ENCODE measurements at regions not wholly inside any gene's neighbourhood (a gene's known extent, or its start where the extent isn't known, plus 50 kb on each side); places are given as distances from the start of the nearest gene placed in this dataset.
"Not testable (repeated sequence)": the region's sequence is repeated elsewhere in the genome, so short reads cannot be mapped to it uniquely, and the experiment has no call there.

DNA sequence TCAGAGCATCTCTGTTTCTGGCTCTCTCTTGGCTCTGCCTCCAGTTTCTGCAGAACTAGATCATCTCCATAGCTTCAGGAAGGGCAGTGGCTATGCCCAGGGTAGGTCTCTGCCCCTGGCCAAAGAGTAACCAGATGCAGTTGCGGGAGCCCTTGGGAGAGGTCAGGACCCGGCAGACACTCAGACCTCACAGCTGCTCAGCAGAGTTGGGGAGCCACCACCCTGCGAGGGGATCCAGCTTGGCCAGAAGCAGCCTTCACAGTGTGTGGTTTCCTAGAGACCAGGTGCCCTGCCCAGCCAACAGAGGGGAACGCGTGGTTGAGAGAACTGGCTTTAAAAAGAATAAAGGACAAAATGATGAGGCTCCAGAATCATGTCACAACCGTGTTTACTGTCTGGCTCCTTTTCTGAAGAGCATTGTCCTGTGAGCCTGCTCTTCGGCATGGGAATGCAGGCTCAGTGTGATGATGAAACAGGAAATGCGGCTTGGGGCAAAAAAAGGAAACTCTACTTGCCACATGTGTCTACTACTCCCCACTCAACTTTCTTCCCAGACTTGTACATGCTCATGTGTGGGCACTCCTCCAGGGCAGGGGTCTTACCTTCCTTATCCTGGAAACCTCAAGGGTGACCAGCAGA is 243.1 kb downstream of the INHBA start:
- DNase-seq: no peak

- DNase-seq: no peak
These were observed 243.7 kb downstream of the INHBA start for GRCh38 chr7:41459183-41459582.

- DNase-seq: no peak
These were observed 245.0 kb downstream of the INHBA start for GRCh38 chr7:41457832-41458437.

- no peak for DNase-seq
These were observed 251.1 kb downstream of the INHBA start for GRCh38 chr7:41451826-41452225.

GRCh38 chr7:41449694-41450093 is 253.2 kb downstream of the INHBA start:
- DNase-seq: no peak

DNA sequence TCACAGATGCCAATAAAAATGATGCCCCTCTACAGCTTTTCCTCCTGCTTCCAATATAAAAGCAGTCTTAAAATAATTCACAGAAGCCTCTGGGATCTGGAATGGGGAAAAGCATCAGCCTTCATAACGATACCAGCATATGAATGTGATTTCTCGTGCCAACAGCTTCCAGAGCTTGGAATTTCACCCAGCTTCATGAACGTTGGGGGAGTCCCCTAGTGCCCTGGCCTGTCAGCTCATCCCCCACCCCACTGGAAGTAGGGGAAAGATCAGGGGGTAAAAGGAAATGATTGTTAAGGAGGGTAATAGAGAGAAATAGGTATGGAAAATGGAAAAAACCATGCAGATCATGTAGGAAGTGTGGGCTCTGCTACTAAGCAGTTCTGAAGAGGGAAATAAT is 253.6 kb downstream of the INHBA start:
- DNase-seq: no peak

GRCh38 chr7:41448104-41448503 is 254.8 kb downstream of the INHBA start:
- no peak for DNase-seq

DNA sequence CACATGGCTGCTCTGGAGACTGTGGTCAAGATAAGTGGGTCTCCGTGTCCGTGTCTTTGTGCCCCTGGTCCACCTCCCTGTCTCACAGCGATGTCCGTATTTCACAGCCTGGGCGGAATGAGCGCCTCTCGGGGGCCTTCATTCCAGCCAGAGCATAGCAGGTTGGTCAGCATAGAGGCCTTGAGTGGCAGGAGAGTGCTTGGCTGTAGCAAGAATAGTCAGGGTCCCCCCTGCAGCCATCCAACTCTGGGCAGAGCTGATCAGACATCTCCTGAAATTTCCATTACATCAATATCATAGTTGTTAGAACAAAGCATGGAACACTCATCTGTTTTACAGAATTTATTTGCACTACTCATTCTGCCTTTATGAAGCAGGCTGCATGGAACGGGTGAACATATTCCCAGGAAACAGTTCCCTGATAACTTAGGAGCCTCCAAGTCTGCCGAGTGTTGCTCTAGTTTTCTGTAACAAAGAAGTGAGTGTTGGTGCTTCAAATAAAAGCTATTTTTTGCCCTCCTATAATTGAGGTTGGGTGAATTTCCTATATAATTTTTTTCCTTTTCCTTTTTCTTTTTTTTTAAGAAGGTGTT is 255.3 kb downstream of the INHBA start:
- DNase-seq: no peak

- DNase-seq: no peak
These were observed 256.1 kb downstream of the INHBA start for GRCh38 chr7:41446606-41447449.

GRCh38 chr7:41445946-41446345 is 256.9 kb downstream of the INHBA start:
- no peak for DNase-seq

- DNase-seq: no peak
These were observed 257.5 kb downstream of the INHBA start for GRCh38 chr7:41445432-41445831.

- DNase-seq: no peak
These were observed 263.4 kb downstream of the INHBA start for GRCh38 chr7:41439515-41439879.

- no peak for DNase-seq
These were observed 264.0 kb downstream of the INHBA start for GRCh38 chr7:41438705-41439514.

DNA sequence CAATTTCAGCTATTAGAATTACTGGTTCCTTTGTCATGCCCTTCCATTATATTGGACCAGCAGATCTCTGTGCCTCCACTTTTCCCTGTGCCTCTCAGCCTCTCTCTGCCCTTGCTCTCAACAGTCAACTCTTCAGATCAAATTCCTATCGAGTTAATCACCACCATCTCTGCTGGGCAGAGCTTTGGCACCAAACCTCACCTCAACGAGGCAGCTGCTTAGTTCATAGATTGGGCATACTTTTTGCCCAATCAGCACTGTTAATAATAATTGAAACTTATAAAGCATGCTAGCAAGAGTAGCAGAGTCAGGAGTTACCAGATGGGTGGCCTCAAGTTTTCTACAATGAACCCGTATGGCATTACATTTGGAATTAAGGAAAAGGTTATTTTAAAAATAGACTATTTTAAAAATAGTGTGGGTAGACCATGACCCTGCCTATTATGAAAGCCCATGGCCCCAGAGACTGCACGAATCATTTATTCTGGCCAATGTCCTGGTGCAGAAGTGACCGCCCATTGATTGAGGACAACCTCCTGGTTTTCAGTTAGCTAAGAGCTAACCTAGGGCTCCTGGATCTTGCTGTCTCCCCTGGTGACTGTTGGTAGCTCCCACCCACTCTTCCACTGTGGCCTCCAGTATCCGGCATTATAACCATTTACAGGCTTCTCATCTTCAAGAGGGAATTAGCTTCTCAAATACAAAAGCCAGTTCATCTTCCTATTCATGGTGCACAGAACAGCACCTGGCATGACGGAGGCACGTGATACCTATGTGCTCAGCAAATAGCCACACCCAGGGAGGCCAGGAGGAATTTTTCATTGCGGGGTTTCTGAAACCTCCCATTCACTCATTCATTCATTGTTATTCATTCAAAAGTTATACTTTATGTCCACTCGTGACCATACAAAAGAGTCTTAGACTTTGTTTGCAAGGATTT is 265.4 kb downstream of the INHBA start:
- DNase-seq: no peak

GRCh38 chr7:41436139-41436538 is 266.8 kb downstream of the INHBA start:
- DNase-seq: no peak

DNA sequence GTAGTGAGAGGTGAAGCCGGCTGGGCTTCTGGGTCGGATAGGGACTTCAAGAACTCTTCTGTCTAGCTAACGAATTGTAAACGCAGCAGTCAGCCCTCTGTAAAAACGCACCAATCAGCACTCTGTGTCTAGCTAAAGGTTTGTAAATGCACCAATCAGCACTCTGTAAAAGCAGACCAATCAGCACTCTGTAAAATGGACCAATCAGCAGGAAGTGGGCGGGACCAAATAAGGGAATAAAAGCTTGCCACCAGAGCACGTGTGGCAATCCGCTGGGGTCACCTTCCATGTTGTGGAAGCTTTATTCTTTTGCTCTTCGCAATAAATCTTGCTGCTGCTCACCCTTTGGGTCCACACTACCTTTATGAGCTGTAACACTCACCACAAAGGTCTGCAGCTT is 267.9 kb downstream of the INHBA start:
- DNase-seq: not testable (repeated sequence)

DNA sequence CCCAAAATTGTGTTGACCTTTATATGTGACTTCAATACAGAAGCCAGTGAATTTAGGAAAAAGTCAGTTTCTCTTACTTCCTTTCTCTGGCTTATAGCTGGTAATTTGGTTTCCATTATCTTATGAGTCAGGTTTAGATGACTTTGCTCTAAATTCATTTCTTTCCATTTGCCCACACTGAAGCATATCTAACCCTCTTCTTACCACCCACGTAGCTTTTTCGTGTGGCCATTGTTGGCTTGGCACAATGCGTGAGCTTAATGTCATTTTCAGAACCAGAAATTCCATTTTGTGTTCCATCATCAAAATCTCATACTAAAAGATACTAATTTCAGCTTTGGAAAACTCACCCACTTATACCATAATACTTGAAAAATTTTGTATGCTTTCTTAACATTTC is 271.2 kb downstream of the INHBA start:
- no peak for DNase-seq

DNA sequence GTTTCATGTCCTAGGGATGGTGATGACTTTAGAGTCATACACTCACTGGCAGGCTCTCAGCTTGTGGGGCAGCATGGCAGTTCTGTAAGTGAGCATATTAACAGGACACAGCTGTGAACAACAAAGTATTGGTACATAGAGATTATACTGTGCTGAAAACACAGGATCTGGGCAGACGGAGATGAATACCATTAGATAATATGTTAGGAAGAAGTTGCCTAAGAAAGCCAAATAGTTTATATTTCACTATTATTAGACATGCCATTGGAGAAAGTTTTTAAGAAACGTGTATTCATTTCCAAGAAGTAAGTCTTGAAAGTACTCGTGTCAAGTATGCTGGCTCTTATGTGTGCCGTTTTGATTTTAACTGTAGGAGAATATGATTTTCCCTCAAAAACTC is 274.5 kb downstream of the INHBA start:
- DNase-seq: no peak

DNA sequence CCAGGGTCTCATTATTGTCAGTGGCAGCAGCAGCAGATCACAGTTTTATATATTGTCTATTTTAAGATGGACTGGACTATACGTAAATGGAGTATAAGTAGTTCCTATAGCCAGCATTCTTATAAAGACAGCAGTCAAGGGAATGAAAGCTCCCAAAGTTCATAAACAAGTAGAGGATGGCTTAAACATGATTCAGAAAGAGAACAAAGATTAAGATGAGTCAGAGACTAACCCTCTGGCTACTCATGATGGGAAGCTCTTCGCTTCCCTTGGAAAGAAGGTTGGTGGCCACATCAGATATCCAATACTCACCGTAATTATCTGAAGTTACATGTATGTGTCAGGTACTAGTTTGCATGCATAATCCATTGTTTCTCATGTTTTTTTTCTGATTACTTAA is 277.0 kb downstream of the INHBA start:
- DNase-seq: no peak

- DNase-seq: no peak
These were observed 281.8 kb downstream of the INHBA start for GRCh38 chr7:41421056-41421455.

DNA sequence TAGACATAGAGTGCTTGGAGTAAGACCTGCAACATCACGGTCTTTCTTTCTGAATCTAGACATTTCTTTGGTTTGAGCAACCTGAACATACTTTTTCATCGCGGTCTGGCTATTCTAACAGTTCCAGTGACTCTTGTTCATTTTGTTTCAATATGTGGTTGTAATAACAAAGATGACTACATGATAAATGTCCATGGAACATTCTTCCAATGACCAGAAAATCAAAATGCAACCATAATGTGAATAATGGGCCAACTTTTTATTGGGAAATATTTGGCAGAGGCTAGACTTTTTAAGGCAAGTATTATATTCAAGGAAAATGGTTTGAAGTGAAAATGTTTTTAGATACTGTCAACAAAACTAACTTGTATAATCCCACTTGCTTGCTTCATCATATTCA is 282.5 kb downstream of the INHBA start:
- no peak for DNase-seq

- no peak for DNase-seq
These were observed 284.6 kb downstream of the INHBA start for GRCh38 chr7:41418337-41418736.

Data from NCI-H1048 (cell line).